ENCODE measurements at regions not wholly inside any gene's neighbourhood (a gene's known extent, or its start where the extent isn't known, plus 50 kb on each side); places are given as distances from the start of the nearest gene placed in this dataset.

- no peak for DNase-seq (ENCODE audit: low read depth in 2 of 2)
Observed at GRCh38 chr12:63090716-63091115, 60.3 kb downstream of the AVPR1A start.

- peak in 1 of 2 donors; percentile 31 for DNase-seq (ENCODE audit: low read depth in 2 of 2)
Observed at GRCh38 chr12:63086149-63086915, 64.7 kb downstream of the AVPR1A start.

GRCh38 chr12:63085120-63085519, 65.9 kb downstream of the AVPR1A start:
- DNase-seq (ENCODE audit: low read depth in 2 of 2): no peak

GRCh38 chr12:63084501-63084900, 66.5 kb downstream of the AVPR1A start:
- DNase-seq (ENCODE audit: low read depth in 2 of 2): no peak

- no peak for DNase-seq (ENCODE audit: low read depth in 2 of 2)
Observed at GRCh38 chr12:63083046-63083445, 68.0 kb downstream of the AVPR1A start.

- no peak for DNase-seq (ENCODE audit: low read depth in 2 of 2)
Observed at GRCh38 chr12:63079791-63080502, 71.1 kb downstream of the AVPR1A start.

- no peak for DNase-seq (ENCODE audit: low read depth in 2 of 2)
Observed at GRCh38 chr12:63078906-63079305, 72.1 kb downstream of the AVPR1A start.

GRCh38 chr12:63075376-63076060, 75.5 kb downstream of the AVPR1A start:
- no peak for DNase-seq (ENCODE audit: low read depth in 2 of 2)

- no peak for DNase-seq (ENCODE audit: low read depth in 2 of 2)
Observed at GRCh38 chr12:63070709-63071108, 80.3 kb downstream of the AVPR1A start.

- no peak for DNase-seq (ENCODE audit: low read depth in 2 of 2)
Observed at GRCh38 chr12:63069860-63070617, 81.0 kb downstream of the AVPR1A start.

GRCh38 chr12:63068857-63069442, 82.1 kb downstream of the AVPR1A start:
- peak in 1 of 2 donors; percentile 57 for DNase-seq (ENCODE audit: low read depth in 2 of 2)

GRCh38 chr12:63066782-63067181, 84.2 kb downstream of the AVPR1A start:
- DNase-seq (ENCODE audit: low read depth in 2 of 2): no peak

- no peak for DNase-seq (ENCODE audit: low read depth in 2 of 2)
Observed at GRCh38 chr12:63066136-63066535, 84.9 kb downstream of the AVPR1A start.

GRCh38 chr12:63064080-63064479, 86.9 kb downstream of the AVPR1A start:
- no peak for DNase-seq (ENCODE audit: low read depth in 2 of 2)

GRCh38 chr12:63056649-63057048, 94.4 kb downstream of the AVPR1A start:
- DNase-seq (ENCODE audit: low read depth in 2 of 2): no peak

GRCh38 chr12:63052696-63053095, 98.3 kb downstream of the AVPR1A start:
- DNase-seq (ENCODE audit: low read depth in 2 of 2): no peak

- DNase-seq (ENCODE audit: low read depth in 2 of 2): no peak
Observed at GRCh38 chr12:63047146-63047545, 103.9 kb downstream of the AVPR1A start.

GRCh38 chr12:63045020-63045860, 105.8 kb downstream of the AVPR1A start:
- DNase-seq (ENCODE audit: low read depth in 2 of 2): peak in 1 of 2 donors; percentile 16

- DNase-seq (ENCODE audit: low read depth in 2 of 2): peak in 1 of 2 donors; percentile 31
Observed at GRCh38 chr12:63042646-63043045, 107.7 kb upstream of the PPM1H start.

- DNase-seq (ENCODE audit: low read depth in 2 of 2): no peak
Observed at GRCh38 chr12:63041601-63042000, 106.7 kb upstream of the PPM1H start.
